HG02623 (cell line): ENCODE measurements at regions not wholly inside any gene's neighbourhood (a gene's known extent, or its start where the extent isn't known, plus 50 kb on each side); places are given as distances from the start of the nearest gene placed in this dataset.

ENCODE experiments used
- ATAC-seq: cut with Tn5 transposase; IDR thresholded peaks from one replicate; pipeline ENCODE4 v1.9.1; 2021; ENCODE audit warnings: moderate library complexity; ENCODE audit not compliant: unreplicated experiment

DNA sequence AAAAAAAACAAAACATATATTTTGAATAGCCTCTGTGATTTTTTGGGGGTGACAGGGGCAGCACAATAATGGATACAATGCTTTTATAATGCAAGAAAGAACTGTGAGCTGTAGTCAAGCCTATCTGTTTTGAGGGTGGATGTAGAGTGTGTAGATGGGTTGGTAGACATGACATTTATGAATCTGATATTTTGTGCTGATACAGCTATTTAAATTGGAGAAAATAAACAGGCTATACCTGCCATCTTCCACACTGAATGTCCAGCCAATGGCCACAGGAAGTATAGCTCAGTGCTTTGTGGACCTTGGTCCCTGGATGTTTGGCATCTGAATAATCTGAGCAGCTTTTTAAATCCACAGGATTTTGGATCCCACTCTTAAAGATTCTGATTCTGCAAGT is 175.0 kb downstream of the NEDD1 start:
- ATAC-seq = no peak

DNA sequence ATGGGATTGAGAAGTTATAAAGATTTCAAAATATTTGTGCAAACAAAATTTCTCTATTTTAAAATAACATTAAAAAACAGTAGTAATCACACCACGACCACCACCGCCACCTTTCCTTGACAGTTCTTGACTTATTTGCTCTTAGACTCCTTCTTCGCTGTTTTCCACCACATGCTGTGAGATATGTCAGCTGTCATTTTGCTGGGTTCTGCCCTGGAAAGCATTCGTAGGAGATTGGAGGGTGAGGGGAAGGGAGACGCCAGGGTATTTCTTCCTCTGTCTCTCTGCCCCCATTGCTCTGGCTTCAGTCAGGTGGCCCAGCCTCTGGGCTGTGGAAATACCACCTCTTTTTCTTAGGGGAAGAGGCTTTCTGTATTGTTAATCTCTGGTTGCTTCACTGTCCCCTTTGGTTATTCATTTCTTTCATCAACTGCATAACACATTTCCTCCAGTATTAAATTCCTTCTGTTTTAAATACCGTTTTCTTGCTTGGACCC is 186.2 kb downstream of the NEDD1 start:
- ATAC-seq = no peak

DNA sequence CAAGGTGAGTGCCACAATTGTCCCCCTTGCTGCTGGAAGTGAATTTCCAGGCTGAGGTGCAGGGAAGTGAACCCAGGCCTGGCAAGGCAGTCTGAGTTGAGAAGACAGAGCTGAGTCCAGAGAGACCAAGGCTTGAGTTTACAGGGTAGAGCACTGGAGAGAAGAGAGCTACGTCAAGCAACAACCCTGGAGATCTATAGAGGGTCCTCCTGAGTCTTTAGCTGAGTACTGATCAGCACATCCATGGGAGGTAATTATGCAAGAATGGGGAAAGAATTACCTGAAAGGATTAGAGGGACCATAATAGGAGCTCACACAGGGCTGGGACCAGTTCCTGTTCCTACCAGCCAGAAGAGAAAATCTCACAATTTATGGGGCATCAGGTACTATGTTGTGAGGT is 190.7 kb downstream of the NEDD1 start:
- ATAC-seq = no peak

DNA sequence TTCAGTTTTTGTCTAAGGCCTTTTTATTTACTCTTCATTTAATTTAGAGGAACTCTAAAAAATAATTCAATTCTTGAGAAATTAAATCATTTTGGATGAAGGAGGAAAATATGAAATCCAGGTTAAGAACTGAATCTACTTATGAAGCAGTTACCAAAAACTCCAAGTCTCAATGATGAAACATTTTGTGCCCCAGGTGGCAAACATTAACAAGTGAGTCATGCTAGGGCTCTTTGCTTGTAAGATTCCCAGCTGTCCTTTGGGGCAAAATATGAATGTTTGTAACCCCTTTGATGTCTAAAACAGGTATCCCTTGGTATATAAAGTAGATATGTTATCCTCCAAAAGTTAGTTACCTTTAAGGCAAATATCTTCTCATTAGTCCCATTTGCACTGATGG is 202.4 kb downstream of the NEDD1 start:
- no peak for ATAC-seq

DNA sequence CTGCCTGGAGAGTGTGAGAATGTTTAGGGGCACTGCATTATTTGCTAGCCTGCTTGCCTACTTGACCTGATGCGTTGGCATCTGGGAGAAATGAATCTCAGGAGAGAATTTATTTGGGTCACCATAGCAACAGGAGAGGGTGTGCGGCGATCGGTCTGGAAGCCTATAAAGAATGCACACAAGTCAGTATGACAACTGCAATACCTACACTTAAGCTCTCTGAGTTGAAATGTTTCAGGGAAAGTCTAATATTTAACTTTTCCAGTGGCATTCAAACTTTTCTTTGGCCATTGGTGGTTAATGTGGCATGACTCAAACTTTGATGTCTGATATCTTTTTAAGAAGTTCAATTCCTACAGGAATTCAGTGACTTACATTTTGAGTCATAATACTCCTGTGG is 205.1 kb downstream of the NEDD1 start:
- ATAC-seq = no peak

DNA sequence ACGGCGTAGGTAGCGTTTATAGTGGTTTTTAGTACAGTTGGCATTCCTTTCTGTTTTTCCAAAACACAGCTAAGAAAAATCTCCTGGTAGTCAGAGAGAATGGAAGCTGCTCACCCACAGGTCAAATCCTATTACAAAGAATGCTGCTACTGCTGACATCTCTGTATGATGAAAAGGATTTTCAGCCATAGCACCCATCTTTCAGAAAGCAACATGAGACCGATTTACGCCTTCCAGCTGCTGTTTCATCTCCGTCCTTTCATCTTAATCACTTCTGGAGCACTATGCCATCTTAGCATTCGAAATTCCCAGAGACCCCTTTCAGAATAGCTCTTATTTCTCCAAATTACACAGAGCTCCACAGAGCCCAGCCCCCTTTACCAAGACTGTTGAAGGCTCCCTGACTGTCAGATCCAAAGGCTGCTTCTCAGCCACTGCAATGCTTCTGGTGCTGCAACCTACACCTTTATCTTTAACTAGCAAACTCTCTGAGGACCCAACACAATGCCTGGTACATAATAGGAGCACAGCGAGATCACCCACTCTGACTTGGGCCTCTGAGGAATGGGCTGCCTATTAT is 211.8 kb downstream of the NEDD1 start:
- ATAC-seq = no peak

DNA sequence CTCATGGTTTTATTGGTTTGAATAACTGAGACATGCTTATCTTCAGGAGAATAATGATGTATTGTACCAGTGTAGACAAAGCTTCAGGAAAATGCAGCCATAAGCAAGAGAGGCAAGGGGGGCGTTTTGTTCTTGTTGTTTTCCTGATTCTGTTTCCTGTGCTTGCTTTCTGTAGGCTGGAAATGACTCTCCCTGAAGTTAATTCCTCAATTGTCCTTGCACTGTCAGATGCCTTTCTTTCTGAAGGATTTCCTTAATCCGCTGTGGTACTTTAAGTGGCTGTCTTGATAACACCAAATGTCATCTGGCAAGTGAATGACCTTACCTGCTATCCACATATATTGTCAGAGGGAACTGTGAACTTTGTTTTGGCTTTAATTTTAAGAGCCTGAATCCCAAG is 220.0 kb downstream of the NEDD1 start:
- ATAC-seq = no peak

DNA sequence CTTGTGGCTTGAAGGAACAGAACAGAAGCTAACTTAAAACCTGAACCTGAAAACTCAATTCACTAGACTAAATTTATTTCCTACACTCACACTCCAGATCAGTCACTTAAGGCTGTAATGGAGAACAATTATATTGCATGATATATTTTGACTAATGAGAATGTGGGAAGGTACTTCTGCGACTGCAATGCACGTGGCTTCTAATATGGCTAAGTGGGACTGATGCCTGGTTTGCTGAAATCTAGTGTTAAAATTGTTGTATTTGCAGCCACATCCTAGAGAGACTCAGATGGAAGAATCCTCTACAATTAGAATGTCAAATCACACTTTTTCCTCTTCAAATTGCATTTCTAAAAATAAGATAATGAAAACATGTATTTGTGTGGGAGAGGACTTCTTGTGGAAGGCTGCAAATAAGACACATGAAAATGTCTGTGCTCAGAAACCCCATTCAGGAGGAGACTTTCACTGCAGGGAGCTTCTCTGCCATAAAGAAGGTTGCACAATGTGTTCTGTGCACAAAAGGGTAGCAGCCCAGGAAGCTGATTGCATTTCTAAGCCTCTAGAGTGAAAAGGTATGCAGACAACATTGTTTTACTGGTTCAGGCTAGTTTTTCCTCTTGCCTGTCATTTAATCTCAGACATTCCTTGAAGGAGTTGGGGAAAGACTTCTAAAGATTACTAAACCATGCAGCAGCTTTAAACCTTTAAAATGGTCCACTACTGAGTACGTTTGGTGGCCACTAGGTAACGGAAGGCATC is 224.3 kb downstream of the NEDD1 start:
- ATAC-seq = no peak

DNA sequence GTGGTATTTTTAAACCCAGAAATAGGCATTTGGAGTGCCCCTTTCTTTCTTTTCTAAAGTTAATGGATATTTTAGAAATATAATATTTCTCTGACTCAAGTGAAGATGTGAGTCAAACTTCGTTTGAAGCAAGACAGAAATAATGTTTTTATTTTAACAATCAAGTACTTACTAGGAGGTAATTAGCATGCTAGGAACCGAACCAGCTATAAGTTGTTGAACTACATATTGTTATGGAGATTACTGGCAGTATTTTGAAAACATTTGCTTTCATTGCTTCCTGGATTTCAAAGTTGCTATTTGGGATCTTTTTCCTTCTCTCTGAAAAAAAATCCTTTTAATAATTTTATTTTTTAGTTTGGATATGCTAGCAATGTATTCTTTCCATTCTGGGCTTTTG is 225.2 kb downstream of the NEDD1 start:
- ATAC-seq = no peak

DNA sequence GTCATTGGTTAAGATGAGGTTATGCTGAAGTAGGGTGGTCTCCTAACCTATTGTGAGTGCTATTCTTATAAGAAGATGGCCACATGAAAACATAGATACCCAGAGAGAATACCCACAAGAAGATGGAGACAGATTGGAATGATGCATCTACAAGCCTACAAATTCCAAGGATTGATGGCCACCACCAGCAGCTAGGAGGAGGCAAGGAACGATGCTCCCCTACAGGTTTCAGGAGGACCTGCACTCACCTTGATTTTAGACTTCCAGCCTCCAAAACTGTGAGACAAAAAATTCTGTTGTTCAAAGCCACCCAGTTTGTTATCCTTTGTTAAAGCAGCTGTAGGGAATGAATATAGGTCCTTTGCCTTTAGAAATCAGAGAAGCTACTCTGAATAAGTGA is 227.4 kb downstream of the NEDD1 start:
- ATAC-seq = no peak

DNA sequence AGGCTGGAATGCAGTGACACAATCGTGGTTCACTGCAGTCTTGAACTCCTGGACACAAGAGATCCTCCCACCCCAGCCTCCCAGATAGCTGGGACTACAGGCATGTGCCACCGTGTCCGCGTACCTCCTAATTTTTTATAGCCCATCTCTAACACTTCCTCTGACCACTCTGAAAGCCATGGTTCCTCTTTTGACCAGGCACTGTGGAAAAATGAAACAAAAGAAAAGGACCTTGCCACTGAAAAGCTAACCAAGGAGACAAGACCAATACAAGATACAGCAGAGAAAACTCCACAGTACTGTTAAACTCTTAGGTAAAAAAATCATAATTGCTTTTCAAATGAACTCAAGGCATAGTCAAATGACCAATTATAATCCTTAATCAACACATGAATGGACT is 233.3 kb downstream of the NEDD1 start:
- no peak for ATAC-seq

DNA sequence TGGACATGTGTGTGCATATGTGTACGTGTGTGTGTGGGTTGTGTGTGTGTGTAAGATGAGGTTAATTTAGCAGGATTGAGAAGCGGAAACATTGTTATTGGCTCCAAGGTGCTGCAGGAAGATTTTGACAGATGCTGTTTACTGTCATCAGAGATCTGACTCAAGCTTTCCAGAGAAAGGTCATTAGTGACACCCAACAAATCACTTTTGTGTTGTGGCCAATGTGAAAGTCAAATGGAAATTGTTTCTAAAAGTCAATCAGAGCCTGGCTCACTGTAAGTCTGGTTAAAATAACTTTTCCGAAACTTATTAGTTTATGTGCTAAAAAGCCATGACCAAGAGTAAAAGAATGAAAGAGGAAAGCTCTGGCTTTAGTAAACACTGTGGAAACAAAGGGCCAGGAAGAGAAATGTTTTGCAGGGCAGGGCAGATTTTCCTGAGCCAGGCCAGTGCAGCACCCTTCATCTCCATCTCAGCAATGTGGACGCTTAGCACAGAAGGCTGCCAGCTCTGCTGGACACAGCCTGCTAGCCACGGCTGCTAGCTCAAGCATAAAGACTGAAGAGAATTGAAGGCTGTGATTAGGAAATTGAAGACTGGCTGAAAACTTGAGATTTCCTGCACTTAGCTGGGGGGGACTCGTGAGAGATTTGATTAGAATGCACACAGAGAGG is 235.8 kb downstream of the NEDD1 start:
- ATAC-seq = no peak

DNA sequence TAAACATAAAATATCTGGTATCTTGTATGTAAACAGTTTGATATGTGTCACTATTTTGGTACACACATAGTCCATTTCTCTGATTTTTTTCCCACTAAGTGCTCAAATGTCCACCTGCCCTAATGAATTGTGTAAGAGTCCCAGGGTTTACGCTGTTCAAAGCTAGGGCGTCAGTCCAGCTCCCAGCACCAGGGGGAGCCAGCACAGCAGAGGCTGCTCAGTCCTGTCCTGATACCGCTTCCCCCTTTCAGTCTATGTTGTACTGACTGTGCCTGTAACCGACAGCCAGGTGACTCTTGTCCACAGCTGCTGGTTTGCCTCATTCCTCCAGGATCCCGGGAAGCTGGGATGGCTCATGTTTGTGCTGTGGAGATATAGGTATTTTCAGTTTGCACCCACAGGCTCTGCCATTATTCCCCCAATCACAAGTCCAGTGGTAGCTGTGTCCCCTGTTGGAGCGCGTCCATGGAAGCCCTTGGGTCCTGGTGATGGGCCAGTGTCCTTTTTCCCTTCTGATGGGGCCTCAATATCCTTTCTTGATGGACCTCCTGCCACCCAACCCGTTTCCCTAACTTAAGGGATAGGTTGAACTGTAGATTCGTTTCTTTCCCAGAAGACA is 242.0 kb downstream of the NEDD1 start:
- ATAC-seq = peak; percentile 100

DNA sequence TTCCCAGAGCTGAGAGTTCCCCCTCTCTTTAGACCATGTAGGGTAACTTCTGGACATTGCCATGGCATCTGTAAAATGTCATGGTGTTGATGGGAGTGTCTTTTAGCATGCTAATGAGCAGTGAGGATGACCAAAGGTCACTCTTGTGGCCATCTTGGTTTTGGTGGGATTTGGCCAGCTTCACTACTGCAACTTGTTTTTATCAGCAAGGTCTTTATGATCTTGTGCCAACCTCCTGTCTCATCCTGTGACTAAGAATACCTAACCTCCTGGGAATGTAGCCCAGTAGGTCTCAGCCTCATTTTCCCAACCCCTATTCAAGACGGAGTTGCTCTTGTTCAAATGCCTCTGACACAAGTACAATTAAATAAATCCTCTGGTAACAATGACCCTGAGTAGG is 244.4 kb downstream of the NEDD1 start:
- ATAC-seq = no peak

DNA sequence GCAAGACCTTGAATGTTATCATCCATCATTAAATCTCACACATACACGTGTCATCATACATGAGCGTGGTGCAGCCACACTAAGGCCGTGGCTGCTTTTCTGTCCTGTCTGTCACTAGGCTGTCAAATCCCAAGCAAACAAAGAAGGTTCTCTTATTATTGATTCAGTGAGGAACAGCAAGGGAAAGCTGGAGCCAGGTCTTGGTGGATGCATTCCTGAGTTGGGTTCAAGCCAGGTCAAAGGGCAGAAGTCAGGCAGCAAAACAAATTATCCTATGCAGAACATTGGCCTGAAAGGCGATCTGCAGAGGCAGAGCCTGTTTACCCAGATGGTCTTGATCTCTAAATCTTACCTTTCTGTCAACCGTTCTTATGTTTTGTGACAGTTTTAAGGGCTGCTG is 252.3 kb downstream of the NEDD1 start:
- ATAC-seq = no peak

DNA sequence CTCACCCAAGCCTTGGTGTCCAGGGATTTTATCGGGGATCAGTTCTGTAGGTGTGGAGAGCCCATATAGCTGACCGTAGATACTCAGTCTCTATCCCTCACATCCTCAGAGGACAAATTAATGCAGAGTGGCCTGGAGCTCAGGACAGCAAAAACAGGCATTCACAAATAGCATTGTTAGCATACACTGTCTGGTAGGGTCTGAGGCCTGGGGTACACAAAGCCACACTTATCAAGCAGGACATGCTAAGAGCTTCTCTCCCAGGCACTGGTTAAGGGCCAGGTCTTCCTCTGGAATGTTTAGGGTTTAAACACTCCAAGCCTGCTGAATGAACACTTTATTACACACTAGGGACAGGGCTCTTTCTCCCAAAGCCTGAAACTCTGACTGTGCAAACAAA is 253.2 kb downstream of the NEDD1 start:
- ATAC-seq = no peak

DNA sequence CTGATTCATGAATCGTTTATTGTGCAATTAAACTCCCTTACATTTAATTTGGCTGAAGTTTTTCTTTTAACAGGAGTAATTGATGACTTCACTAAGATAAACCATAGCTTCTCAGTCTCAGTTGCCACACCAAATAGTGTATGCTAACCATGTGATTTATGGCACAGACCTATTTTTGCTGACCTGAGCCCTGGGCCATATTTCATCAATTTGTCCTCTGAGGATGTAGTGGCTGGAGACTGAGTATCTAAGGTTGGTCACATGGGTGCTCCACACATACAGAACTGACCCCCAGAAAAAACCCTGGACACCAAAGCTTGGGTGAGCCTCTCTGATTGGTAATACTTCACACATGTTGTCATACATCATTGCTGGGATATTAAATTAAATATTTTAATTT is 255.1 kb downstream of the NEDD1 start:
- no peak for ATAC-seq

DNA sequence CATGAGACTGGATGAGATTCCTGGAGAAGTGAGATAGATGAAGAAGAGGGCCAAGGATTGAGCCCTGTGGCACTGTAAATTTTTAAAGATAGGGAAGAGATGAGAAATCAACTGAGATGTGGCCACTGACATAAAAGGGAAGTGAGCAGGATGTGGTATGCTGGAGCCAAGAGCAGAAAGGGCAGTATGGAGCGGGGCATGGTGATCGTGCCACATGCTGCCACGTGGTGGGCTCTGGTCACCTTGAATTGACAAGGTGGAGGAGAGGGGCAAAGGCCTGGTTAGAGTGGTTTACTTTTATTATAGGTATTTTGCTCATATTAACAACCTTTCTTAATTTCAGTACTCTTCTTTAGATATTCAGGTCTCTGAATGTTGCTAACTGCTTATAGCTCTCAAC is 257.9 kb downstream of the NEDD1 start:
- ATAC-seq = no peak

DNA sequence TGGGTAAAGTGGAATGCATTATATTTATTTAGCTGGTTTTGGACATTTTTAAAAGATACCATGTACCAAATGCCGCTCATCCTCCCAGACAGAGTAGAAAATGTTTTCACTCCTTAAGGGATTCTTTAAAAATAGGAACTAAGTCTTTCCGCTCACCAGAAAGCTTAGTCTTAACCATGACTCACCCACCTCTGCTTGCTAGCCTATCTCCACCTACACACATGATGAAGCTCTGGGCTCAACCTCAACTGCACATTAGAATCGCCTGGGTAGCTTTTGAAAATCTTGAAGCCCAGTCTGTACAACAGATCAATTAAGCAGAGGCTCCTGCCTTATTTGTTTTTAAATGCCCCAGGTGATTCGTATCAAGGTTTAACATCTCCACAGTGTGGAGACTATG is 260.5 kb downstream of the NEDD1 start:
- ATAC-seq = no peak

DNA sequence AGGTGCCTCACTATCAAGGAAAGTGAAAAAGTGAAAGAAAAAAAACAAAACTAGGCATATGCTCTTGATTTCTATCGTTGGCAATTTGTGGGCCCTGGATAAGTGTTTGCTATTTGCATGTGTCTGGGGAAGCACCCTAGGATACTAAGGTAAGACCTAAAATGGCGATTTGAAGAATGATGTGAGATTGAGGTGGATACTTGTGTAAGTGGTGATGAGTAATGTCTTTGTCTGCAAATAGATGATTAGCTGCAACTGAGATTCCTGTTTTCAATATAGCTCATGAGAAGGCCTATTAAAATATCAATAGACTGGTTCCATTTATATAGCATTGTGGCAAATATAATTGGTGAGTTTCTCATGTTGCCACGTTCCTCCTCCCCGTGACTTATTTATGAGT is 261.7 kb downstream of the NEDD1 start:
- ATAC-seq = no peak

DNA sequence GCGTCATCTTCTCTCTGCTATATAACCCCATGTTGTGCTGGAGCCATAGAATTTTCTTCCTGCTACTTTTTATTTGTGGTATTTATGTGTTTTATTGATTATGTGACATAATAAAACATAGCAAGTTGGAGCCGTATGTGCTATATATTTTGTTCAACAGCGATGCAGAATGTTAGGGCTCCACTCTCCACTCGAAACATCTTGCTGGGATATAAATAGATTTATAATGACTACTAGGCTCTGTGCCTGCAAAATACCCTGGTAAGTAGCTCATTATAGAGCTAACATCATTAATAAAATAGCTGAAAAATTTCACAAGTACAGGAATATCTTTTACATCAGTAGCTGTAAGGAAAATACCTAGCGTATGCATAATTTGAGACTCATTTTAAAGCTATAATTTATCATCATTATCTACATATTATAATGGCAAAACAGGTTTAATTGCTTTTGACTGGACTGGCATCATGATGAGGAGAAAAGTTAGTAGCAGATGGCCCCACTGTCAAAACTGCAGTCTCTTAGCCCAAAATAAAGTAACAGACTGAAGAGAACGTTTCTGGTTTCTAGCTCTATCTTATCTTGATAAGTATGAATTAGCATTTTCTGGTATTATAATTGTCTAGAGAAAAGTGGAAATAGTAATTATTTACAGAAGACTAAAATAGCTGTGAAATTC is 263.0 kb downstream of the NEDD1 start:
- ATAC-seq = no peak
